ENCODE measurements at regions not wholly inside any gene's neighbourhood (a gene's known extent, or its start where the extent isn't known, plus 50 kb on each side); places are given as distances from the start of the nearest gene placed in this dataset.

GRCh38 chr14:49999826-50000379 is 107.0 kb downstream of the ARF6 start:
- H3K27ac ChIP-seq (ENCODE audit: low read depth): no peak overlapping the region
- no peaks in the 10 kb centered on the region for H4K20me1 ChIP-seq (replicated peaks; ENCODE audit: insufficient read depth)

More at GRCh38 chr14:49999826-50000379, 107.0 kb downstream of the ARF6 start:
- H3K79me2 ChIP-seq (replicated peaks; ENCODE audit: insufficient read depth): no peaks in the 10 kb centered on the region
- no peaks in the 10 kb centered on the region for H3K36me3 ChIP-seq (ENCODE audit: insufficient read depth)
- no peaks in the 10 kb centered on the region for H3K9me2 ChIP-seq (ENCODE audit: insufficient read depth)
- H3K4me2 ChIP-seq: peak overlapping the region; percentile 57
- peaks cover 28% of the 10 kb centered on the region for H3K4me1 ChIP-seq (ENCODE audit: insufficient read depth)
- ATAC-seq (no peak), DNase-seq (ENCODE audit: low spot score) (no peak)
- Mint-ChIP-seq H3K27ac (no peak overlapping the region), H3K4me3 (no peak overlapping the region; the same call in 2 of the 3 replicates), H3K36me3 (ENCODE audit: low read depth) (no peaks in the 10 kb centered on the region; the same call in 2 of the 3 replicates), H3K4me1 (peaks cover 37% of the 10 kb centered on the region), H3K9me3 (no peaks in the 10 kb centered on the region), H3K27me3 (ENCODE audit: insufficient read depth, low read depth, poor library complexity) (peaks cover 22% of the 10 kb centered on the region)
- H2AFZ ChIP-seq: peak overlapping the region; percentile 98
- no peak overlapping the region for H3K4me3 ChIP-seq
- TF ChIP-seq EZH2phosphoT487 (IDR thresholded peaks at IDR 0.05; ENCODE audit: unreplicated experiment): no peak
- no peak for TF ChIP-seq POLR2AphosphoS5 (IDR thresholded peaks at IDR 0.05; ENCODE audit: low read depth)
- TF ChIP-seq, protein P1, sequence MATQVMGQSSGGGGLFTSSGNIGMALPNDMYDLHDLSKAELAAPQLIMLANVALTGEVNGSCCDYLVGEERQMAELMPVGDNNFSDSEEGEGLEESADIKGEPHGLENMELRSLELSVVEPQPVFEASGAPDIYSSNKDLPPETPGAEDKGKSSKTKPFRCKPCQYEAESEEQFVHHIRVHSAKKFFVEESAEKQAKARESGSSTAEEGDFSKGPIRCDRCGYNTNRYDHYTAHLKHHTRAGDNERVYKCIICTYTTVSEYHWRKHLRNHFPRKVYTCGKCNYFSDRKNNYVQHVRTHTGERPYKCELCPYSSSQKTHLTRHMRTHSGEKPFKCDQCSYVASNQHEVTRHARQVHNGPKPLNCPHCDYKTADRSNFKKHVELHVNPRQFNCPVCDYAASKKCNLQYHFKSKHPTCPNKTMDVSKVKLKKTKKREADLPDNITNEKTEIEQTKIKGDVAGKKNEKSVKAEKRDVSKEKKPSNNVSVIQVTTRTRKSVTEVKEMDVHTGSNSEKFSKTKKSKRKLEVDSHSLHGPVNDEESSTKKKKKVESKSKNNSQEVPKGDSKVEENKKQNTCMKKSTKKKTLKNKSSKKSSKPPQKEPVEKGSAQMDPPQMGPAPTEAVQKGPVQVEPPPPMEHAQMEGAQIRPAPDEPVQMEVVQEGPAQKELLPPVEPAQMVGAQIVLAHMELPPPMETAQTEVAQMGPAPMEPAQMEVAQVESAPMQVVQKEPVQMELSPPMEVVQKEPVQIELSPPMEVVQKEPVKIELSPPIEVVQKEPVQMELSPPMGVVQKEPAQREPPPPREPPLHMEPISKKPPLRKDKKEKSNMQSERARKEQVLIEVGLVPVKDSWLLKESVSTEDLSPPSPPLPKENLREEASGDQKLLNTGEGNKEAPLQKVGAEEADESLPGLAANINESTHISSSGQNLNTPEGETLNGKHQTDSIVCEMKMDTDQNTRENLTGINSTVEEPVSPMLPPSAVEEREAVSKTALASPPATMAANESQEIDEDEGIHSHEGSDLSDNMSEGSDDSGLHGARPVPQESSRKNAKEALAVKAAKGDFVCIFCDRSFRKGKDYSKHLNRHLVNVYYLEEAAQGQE (IDR thresholded peaks at IDR 0.05; ENCODE audit: unreplicated experiment): no peak
- no peak for TF ChIP-seq NANOG (IDR thresholded peaks at IDR 0.05; ENCODE audit: borderline replicate concordance)
- TF ChIP-seq, protein P2, sequence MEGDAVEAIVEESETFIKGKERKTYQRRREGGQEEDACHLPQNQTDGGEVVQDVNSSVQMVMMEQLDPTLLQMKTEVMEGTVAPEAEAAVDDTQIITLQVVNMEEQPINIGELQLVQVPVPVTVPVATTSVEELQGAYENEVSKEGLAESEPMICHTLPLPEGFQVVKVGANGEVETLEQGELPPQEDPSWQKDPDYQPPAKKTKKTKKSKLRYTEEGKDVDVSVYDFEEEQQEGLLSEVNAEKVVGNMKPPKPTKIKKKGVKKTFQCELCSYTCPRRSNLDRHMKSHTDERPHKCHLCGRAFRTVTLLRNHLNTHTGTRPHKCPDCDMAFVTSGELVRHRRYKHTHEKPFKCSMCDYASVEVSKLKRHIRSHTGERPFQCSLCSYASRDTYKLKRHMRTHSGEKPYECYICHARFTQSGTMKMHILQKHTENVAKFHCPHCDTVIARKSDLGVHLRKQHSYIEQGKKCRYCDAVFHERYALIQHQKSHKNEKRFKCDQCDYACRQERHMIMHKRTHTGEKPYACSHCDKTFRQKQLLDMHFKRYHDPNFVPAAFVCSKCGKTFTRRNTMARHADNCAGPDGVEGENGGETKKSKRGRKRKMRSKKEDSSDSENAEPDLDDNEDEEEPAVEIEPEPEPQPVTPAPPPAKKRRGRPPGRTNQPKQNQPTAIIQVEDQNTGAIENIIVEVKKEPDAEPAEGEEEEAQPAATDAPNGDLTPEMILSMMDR (conservative IDR thresholded peaks at IDR 0.05; ENCODE audit: low read depth in 2 of 2): no peak
- TF ChIP-seq STAT1 (IDR thresholded peaks at IDR 0.05; ENCODE audit: unreplicated experiment): no peak
- TF ChIP-seq, protein P3, sequence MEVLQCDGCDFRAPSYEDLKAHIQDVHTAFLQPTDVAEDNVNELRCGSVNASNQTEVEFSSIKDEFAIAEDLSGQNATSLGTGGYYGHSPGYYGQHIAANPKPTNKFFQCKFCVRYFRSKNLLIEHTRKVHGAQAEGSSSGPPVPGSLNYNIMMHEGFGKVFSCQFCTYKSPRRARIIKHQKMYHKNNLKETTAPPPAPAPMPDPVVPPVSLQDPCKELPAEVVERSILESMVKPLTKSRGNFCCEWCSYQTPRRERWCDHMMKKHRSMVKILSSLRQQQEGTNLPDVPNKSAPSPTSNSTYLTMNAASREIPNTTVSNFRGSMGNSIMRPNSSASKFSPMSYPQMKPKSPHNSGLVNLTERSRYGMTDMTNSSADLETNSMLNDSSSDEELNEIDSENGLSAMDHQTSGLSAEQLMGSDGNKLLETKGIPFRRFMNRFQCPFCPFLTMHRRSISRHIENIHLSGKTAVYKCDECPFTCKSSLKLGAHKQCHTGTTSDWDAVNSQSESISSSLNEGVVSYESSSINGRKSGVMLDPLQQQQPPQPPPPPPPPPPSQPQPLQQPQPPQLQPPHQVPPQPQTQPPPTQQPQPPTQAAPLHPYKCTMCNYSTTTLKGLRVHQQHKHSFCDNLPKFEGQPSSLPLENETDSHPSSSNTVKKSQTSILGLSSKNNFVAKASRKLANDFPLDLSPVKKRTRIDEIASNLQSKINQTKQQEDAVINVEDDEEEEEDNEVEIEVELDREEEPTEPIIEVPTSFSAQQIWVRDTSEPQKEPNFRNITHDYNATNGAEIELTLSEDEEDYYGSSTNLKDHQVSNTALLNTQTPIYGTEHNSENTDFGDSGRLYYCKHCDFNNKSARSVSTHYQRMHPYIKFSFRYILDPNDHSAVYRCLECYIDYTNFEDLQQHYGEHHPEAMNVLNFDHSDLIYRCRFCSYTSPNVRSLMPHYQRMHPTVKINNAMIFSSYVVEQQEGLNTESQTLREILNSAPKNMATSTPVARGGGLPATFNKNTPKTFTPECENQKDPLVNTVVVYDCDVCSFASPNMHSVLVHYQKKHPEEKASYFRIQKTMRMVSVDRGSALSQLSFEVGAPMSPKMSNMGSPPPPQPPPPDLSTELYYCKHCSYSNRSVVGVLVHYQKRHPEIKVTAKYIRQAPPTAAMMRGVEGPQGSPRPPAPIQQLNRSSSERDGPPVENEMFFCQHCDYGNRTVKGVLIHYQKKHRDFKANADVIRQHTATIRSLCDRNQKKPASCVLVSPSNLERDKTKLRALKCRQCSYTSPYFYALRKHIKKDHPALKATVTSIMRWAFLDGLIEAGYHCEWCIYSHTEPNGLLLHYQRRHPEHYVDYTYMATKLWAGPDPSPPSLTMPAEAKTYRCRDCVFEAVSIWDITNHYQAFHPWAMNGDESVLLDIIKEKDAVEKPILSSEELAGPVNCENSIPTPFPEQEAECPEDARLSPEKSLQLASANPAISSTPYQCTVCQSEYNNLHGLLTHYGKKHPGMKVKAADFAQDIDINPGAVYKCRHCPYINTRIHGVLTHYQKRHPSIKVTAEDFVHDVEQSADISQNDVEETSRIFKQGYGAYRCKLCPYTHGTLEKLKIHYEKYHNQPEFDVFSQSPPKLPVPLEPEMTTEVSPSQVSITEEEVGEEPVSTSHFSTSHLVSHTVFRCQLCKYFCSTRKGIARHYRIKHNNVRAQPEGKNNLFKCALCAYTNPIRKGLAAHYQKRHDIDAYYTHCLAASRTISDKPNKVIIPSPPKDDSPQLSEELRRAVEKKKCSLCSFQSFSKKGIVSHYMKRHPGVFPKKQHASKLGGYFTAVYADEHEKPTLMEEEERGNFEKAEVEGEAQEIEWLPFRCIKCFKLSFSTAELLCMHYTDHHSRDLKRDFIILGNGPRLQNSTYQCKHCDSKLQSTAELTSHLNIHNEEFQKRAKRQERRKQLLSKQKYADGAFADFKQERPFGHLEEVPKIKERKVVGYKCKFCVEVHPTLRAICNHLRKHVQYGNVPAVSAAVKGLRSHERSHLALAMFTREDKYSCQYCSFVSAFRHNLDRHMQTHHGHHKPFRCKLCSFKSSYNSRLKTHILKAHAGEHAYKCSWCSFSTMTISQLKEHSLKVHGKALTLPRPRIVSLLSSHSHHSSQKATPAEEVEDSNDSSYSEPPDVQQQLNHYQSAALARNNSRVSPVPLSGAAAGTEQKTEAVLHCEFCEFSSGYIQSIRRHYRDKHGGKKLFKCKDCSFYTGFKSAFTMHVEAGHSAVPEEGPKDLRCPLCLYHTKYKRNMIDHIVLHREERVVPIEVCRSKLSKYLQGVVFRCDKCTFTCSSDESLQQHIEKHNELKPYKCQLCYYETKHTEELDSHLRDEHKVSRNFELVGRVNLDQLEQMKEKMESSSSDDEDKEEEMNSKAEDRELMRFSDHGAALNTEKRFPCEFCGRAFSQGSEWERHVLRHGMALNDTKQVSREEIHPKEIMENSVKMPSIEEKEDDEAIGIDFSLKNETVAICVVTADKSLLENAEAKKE (CRISPR knock-in tag; IDR thresholded peaks at IDR 0.05): no peak
- no peak for TF ChIP-seq EZH2 (IDR thresholded peaks at IDR 0.05; ENCODE audit: low read depth, unreplicated experiment)
- TF ChIP-seq CREB1 (CRISPR knock-in tag; IDR thresholded peaks at IDR 0.05; ENCODE audit: low read depth): no peak
- TF ChIP-seq ETS1 (IDR thresholded peaks at IDR 0.05): no peak
- TF ChIP-seq JUNB (IDR thresholded peaks at IDR 0.05; ENCODE audit: unreplicated experiment): no peak
- TF ChIP-seq ZNF331 (CRISPR knock-in tag; IDR thresholded peaks at IDR 0.05; ENCODE audit: low read depth): no peak
- no peak for TF ChIP-seq ZNF114 (CRISPR knock-in tag; IDR thresholded peaks at IDR 0.05)
- peaks cover 29% of the 10 kb centered on the region for H3K27me3 ChIP-seq (ENCODE audit: insufficient read depth)
- 0 out of 2 replicates have a peak, but pooled peaks cover 5% of the 10 kb centered on the region for H3F3A ChIP-seq (replicated peaks; ENCODE audit: low read depth)

Data from GM23338 (cell line).